Stimulated activated CD4-positive, alpha-beta T cell treated with anti-CD3 and anti-CD28 coated beads, Interleukin-4, amount 100 ng/mL, for 1 hour (primary cell): ENCODE measurements at regions not wholly inside any gene's neighbourhood (a gene's known extent, or its start where the extent isn't known, plus 50 kb on each side); places are given as distances from the start of the nearest gene placed in this dataset.

Experiments used
- DNase-seq: peaks from one replicate; pipeline ENCODE4 v3.0.0-alpha.2; 2020

GRCh38 chr4:110780538-110780937, 157.7 kb upstream of the PITX2 start:
- DNase-seq: no peak

- no peak for DNase-seq
Measured at GRCh38 chr4:110781944-110782343, 159.1 kb upstream of the PITX2 start.

- DNase-seq: no peak
Measured at GRCh38 chr4:110787109-110787508, 164.2 kb upstream of the PITX2 start.

- DNase-seq: no peak
Measured at GRCh38 chr4:110787707-110788106, 164.8 kb upstream of the PITX2 start.

DNA sequence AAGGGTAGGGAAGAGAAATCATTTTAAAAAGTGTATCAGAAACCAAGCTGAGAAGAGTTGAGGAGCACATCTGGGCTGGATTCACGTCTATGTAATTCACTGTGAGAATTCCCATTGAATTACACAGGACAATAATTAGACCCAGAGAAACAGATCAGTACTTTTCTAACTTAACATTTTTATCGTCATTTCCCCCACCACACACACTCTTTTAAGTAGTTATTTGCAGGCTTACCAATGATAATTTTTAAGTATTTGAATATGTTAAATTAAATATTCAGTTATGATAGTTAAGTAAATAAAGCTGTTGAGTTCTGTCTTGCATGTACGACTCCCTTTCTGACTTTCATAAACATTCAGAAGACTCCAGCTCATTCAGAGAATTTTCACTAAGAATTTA, 165.4 kb upstream of the PITX2 start:
- DNase-seq: no peak

DNA sequence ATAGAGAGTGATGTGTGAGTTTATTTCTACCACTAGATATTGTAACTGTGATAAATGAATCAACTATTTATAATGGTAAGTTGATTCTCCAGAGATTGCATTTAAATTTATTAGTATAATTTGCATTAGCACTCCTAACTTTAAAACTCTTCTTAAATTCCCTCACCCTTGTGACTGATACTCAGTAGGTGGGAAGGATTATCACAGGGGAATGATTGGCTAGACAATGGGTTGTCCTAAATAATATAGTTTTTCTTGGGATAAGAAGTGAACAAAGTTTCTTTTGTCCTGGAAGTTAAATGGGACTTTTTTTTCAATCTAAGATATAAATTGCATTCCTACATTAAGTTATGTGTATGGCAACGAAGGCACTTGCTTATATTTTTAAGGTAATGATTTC, 169.2 kb upstream of the PITX2 start:
- no peak for DNase-seq

GRCh38 chr4:110793381-110793801, 170.5 kb upstream of the PITX2 start:
- no peak for DNase-seq

GRCh38 chr4:110793890-110794554, 171.1 kb upstream of the PITX2 start:
- DNase-seq: no peak

DNA sequence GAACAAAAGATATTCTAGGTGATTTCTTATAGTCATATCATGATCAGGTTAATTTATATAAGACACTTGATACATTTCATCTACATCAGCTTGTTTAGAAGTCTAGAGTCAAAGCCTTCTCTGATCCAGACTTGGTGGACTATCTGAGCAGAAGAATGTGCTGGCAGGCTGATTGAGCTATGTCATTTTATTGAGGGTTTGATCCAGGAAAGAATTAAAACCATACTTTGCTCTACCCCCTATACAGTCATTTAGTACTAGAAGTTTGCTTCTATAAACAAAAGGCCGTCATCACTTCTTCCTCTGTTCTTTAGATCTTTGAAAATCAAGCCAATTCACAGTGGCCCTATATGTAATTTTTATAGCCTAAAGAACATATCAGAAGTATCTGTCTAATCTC, 173.1 kb upstream of the PITX2 start:
- DNase-seq: no peak

GRCh38 chr4:110797486-110797885, 174.6 kb upstream of the PITX2 start:
- DNase-seq: no peak

DNA sequence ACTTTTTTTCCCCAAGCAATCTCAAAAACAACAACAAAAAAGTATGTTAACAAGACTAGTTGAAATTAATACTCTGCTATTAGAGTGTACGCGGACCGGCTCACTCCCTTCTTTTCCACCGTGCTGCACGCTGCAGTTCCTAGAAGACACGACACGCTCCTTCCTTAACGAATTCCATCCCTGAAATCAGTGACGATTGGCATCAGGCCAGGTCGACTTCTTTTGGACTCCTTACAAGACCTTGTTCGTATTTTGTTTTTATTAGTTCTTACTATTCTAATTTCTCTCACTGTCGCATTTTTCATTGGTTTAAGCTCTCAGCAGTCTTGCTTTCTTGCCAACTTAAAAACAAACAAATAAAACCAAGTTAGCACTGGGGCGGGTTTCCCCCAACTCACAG, 175.8 kb upstream of the PITX2 start:
- DNase-seq: no peak

- DNase-seq: no peak
Measured at GRCh38 chr4:110799211-110799610, 176.3 kb upstream of the PITX2 start.

- DNase-seq: no peak
Measured at GRCh38 chr4:110801591-110801990, 178.7 kb upstream of the PITX2 start.

GRCh38 chr4:110808351-110808878, 185.5 kb upstream of the PITX2 start:
- no peak for DNase-seq

DNA sequence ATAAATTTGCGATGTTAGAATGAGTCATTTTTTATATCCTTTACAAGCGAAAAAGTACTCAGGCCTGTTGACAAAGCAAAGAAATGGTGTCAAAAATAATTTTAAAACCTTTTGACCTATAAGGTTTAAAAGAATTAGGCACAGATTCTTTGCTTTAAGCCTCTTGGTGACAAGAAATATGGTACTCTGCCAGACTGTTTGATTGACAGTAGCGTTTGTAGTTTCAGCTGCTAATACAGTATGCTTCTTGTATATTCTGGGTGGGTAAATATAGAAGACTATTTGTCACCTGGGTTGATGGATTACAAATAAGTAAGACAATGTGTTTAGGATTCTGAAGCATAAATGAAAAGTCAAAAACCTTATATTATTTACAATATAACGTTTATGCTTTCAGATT, 193.1 kb upstream of the PITX2 start:
- no peak for DNase-seq

GRCh38 chr4:110816367-110816766, 193.5 kb upstream of the PITX2 start:
- DNase-seq: no peak

GRCh38 chr4:110821186-110821585, 198.3 kb upstream of the PITX2 start:
- DNase-seq: no peak

DNA sequence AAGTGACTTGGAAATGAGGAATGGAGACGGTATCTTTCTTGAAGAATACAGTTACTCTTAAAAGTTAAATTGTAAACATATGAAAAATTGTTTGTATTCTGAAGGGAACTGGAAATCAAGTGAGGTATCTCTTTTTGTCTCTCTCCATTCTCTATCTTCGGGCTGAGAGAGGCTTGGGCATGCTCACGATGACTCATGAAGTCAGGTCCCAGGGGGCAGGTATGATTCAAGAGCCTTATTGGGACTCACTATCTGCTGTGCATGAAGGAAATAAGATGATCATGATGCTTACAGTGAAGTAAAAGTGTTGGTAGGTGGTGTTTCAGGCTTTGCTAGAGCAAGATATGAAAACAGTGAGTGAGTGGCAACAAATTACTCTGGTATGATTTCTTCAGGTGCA, 200.4 kb upstream of the PITX2 start:
- DNase-seq: no peak

DNA sequence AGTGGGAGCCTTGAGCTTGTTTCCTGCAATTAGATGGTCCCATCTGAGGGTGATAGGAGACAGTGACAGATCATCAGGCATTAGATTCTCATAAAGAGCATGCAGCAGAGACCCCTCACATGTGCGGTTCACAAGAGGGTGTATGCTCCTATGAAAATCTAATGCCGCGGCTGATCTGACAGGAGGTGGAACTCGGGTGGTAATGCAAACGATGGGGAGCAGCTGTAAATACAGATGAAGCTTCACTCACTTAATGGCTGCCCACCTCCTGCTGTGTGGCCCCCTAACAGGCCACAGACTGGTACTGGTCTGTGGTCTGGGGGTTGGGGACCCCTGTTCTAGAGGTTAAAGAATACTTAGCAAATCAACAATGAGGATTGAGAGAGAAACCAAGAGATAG, 201.5 kb upstream of the PITX2 start:
- no peak for DNase-seq

GRCh38 chr4:110826656-110827055, 203.8 kb upstream of the PITX2 start:
- no peak for DNase-seq

DNA sequence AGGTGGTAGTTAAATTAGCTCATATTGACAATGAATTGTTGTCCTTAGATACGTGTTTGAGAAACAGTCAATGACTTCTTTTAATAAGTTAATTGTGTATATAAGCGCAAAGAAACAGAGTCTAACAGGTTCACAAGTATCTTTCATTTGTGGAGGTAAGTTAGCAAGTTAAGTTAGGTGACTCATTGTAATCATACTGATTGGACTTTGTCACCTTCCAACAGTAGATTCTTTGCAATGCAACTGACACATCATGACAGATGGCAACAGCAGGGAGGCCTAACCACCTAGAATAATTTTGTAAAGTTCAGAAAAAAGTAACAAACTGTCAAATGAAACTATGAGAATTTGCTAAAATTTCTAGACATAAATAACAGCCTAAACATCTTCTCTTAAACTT, 207.6 kb upstream of the PITX2 start:
- DNase-seq: no peak

- no peak for DNase-seq
Measured at GRCh38 chr4:110837896-110838450, 215.1 kb upstream of the PITX2 start.

DNA sequence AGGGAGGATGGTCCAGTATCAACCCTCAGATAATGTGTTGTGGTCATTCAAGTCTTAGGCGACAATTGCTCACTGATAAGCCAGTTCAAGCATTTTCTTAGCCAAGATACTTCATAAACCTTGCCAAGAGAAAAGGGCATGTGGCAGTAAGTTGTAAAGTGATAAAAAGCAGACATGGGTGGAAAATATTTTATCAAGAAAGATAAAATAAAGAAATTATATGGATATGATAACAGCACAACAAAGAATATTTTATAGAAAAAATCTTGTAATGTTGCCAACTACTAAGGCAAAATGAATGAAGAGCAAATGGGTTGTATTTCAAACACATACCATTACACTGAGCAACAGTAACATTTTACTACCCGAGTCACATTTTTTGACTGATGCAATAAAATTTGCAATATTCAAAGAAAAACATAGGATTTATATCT, 217.4 kb upstream of the PITX2 start:
- no peak for DNase-seq

DNA sequence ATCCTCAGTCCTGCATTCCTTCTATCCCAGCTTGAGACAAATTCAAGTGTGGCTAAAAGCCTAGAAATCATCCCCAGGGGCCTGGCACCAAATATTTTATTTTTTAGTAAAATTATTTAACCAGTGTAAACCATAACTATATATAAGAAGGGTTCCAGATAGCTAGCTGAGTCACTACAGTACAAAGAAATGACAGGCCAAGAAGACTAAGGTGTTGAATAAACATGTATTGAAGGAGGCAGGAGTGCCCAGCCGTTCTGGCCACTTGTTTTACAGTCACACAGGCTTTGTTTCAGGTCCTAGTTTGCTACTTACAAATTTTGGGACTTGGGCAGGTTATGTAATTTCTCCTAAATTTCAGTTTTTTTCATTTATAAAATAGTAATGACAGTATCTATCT, 225.9 kb upstream of the PITX2 start:
- DNase-seq: no peak

- no peak for DNase-seq
Measured at GRCh38 chr4:110849461-110849860, 226.6 kb upstream of the PITX2 start.
